ENCODE measurements at regions not wholly inside any gene's neighbourhood (a gene's known extent, or its start where the extent isn't known, plus 50 kb on each side); places are given as distances from the start of the nearest gene placed in this dataset.
"Not testable (repeated sequence)": the region's sequence is repeated elsewhere in the genome, so short reads cannot be mapped to it uniquely, and the experiment has no call there.

DNA sequence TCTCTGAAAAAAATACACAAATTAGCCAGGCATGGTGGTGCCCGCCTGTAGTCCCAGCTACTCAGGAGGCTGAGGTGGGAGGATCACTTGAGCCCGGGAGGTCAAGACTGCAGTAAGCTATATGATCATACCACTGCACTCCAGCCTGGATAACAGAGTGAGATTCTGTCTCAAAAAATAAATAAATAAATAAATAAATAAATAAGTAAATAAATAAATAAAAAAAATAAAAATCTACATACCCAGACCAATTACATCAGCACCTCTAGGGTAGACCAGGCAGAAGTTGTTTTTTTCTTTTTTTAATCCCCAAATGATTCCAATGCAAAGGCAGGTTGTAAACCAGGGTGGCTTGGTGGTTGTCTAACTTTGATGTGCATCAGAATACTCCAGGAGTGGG is 299.3 kb downstream of the BCOR start:
- not testable (repeated sequence) for TF ChIP-seq POLR3A (IDR thresholded peaks at IDR 0.05; ENCODE audit: borderline replicate concordance, extremely low read depth, insufficient read depth, insufficient read length); RAD51 (IDR thresholded peaks at IDR 0.05; ENCODE audit: borderline replicate concordance, low read depth); POLR2AphosphoS5 (IDR thresholded peaks at IDR 0.05; ENCODE audit: control insufficient read depth, insufficient read depth, low read depth, low read length); POLR2A (conservative IDR thresholded peaks at IDR 0.05)
- TF ChIP-seq, protein P1, sequence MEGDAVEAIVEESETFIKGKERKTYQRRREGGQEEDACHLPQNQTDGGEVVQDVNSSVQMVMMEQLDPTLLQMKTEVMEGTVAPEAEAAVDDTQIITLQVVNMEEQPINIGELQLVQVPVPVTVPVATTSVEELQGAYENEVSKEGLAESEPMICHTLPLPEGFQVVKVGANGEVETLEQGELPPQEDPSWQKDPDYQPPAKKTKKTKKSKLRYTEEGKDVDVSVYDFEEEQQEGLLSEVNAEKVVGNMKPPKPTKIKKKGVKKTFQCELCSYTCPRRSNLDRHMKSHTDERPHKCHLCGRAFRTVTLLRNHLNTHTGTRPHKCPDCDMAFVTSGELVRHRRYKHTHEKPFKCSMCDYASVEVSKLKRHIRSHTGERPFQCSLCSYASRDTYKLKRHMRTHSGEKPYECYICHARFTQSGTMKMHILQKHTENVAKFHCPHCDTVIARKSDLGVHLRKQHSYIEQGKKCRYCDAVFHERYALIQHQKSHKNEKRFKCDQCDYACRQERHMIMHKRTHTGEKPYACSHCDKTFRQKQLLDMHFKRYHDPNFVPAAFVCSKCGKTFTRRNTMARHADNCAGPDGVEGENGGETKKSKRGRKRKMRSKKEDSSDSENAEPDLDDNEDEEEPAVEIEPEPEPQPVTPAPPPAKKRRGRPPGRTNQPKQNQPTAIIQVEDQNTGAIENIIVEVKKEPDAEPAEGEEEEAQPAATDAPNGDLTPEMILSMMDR (IDR thresholded peaks at IDR 0.05 in 2 of 3, conservative IDR thresholded peaks at IDR 0.05 in 1 of 3; ENCODE audit: insufficient read depth in 2 of 3, low read depth in 1 of 3, low read length in 3 of 3) = not testable (repeated sequence)
- TF ChIP-seq, protein P2, sequence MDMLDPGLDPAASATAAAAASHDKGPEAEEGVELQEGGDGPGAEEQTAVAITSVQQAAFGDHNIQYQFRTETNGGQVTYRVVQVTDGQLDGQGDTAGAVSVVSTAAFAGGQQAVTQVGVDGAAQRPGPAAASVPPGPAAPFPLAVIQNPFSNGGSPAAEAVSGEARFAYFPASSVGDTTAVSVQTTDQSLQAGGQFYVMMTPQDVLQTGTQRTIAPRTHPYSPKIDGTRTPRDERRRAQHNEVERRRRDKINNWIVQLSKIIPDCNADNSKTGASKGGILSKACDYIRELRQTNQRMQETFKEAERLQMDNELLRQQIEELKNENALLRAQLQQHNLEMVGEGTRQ (CRISPR knock-in tag; IDR thresholded peaks at IDR 0.05) = not testable (repeated sequence)
- TF ChIP-seq, protein P3, sequence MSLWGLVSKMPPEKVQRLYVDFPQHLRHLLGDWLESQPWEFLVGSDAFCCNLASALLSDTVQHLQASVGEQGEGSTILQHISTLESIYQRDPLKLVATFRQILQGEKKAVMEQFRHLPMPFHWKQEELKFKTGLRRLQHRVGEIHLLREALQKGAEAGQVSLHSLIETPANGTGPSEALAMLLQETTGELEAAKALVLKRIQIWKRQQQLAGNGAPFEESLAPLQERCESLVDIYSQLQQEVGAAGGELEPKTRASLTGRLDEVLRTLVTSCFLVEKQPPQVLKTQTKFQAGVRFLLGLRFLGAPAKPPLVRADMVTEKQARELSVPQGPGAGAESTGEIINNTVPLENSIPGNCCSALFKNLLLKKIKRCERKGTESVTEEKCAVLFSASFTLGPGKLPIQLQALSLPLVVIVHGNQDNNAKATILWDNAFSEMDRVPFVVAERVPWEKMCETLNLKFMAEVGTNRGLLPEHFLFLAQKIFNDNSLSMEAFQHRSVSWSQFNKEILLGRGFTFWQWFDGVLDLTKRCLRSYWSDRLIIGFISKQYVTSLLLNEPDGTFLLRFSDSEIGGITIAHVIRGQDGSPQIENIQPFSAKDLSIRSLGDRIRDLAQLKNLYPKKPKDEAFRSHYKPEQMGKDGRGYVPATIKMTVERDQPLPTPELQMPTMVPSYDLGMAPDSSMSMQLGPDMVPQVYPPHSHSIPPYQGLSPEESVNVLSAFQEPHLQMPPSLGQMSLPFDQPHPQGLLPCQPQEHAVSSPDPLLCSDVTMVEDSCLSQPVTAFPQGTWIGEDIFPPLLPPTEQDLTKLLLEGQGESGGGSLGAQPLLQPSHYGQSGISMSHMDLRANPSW (CRISPR knock-in tag; IDR thresholded peaks at IDR 0.05) = not testable (repeated sequence)
